Occipital lobe (tissue), 1 donor: ENCODE measurements at regions not wholly inside any gene's neighbourhood (a gene's known extent, or its start where the extent isn't known, plus 50 kb on each side); places are given as distances from the start of the nearest gene placed in this dataset.

Source experiments
- DNase-seq: peaks from one replicate; lab custom pipeline; 2025; lab: John Stamatoyannopoulos, UW

DNA sequence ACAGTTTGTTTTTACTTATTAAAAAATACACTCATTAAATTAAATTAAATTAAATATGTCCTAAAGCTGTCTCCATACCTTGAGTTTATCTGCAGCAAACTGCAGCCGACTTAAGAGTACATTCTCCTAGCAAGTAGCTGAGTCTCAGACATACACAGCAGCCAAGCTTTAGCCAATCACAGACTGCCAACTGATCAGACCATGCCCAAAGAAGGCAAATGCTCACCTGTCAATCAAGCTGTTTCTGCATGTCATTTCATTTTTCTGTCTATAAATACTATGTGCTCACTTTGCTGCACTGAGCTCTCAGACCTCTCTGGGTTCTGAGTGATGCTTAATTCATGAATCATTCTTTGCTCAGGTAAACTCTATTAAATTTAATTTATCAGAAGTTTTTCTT lies 280.9 kb upstream of the EPHA5 start:
- no peak for DNase-seq

DNA sequence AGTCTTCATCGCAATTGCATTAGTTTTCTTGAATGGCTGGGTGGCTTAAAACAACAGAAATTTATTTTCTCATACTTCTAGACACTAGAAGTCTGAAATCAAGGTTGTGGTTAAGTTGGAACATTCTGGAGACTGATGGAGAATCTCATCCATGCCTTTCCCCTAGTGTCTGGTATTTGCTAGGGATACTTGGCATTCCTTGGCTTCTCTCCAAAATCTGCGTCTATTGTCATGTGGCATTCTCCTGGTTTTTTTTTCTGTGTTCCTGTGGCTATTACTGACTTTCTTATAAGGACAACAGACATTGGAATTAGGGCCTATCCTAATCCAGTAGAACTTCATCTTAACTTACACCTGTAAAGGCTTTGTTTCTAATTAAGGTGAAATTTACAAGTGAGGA lies 272.8 kb upstream of the EPHA5 start:
- no peak for DNase-seq

DNA sequence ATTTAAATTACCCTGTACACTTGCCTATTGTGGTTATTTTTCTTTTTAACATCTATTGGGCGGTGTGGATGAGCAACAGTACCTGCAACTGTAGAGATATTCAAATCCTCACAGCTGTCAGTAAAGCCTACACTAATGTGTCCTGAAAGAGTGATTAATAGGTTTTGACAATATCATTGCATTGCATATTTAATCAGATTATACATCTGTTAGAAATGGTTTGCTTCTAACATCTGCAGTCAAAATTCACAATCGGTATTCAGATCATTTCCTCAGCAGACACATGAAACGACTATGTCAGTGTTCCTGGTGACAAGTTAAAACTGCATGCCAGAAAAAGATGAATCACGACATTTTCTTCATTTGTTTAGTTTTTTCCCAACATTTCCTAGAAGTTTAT lies 254.6 kb upstream of the EPHA5 start:
- no peak for DNase-seq

DNA sequence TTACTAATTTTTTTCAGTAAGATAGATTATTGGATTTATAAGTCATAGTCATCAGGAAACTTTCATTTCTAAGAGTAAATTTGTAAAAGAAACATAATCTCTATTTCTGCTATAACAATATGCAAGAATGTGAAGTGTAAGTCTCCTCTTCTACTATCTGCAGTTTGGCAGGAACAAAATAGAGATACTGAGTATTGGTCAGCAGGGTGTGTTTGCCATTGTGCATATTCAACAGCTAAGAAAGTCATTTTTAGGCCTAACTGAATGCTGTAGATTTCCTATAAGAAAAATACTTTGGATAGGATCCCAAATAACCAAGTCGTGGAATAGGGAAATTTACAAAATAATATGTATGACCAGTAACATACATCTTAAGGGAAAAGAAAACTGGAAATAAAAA lies 253.3 kb upstream of the EPHA5 start:
- no peak for DNase-seq

DNA sequence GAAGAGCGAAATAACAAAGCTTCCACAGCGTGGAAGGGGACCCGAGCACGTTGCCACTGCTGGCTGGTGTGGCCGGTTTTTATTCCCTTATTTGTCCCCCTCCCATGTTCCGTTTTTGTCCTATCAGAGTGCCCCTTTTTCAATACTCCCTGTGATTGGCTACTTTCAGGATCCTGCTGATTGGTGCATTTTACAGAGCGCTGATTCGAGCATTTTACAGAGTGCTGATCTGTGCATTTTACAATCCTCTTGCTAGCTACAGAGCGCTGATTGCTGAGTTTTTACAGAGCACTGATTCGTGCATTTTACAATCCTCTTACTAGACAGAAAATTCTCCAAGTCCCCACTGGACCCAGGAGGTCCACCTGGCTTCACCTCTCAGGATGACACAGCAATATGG lies 250.9 kb upstream of the EPHA5 start:
- DNase-seq, result no peak

DNA sequence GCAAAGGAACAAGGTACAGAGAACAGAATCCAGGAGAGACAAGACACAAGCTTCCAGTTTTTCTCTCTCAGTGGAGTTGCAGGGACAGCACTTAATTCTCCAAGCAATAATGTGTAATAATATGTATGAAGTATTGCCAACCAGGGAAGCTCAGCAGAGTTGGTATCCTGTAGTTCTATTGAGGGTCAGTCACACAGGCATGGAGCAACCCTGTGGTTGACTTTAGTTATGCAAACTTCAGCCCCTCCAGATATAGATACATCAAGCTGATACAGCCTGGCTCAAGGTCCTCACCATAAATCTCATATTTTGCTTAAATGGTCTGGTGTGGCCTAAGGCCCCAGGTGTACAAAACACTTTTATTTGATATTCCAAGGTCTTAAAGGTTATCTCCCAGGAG lies 248.6 kb upstream of the EPHA5 start:
- DNase-seq, result no peak

DNA sequence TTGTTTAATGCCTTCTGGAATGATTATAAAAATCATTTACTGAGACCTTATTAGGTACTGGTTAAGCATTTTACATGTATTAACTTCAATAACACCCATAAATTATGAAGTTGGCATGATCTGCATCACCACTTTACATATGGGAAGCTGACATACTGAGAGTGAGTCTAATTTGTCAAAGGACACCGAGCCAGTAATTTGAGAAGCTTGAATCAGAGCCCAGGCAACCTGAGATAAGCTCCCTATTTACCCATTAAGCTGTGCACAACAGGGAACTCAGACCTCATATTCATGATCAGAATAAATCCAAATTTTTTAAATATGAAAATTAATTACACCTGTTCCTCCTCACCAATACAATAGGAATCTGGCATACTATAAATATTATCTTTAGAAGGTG lies 247.9 kb upstream of the EPHA5 start:
- DNase-seq, result no peak

DNA sequence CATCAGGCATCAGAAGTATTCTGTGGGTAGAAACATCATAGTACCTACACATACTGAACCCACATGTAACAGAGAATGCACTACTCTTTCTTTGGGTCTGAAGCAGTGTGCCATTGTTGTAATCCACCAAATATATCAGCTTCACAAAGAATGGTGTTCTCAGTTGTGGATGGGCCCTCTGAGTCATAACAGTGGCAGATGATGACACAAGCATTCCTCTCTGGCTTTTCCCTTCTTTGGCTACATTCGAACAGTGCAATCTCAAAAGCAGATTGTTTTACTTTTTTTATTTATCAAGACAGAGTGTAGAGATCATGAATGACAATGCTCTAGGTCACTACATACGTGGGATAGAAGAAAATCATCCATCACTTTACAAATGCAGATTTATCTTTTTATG lies 247.2 kb upstream of the EPHA5 start:
- no peak for DNase-seq

DNA sequence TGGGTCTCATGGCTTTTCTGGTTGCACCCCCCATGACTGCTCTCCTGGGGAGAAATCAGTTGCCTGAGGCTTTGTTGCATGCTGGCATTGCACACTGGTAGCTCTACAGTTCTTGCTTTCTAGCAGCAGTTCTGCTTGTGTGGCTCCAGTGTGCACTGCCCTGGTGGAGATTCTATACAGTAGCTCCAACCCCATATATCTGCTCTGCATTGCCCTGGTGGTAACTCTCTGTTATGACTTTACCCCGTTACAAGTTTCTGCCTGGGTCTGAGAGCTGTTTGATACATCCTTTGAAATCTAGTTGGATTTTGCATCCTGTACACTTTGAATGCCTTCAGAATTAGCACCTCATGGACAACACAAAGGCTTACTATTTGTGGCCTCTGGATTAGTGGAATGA lies 241.4 kb upstream of the EPHA5 start:
- DNase-seq, result no peak

DNA sequence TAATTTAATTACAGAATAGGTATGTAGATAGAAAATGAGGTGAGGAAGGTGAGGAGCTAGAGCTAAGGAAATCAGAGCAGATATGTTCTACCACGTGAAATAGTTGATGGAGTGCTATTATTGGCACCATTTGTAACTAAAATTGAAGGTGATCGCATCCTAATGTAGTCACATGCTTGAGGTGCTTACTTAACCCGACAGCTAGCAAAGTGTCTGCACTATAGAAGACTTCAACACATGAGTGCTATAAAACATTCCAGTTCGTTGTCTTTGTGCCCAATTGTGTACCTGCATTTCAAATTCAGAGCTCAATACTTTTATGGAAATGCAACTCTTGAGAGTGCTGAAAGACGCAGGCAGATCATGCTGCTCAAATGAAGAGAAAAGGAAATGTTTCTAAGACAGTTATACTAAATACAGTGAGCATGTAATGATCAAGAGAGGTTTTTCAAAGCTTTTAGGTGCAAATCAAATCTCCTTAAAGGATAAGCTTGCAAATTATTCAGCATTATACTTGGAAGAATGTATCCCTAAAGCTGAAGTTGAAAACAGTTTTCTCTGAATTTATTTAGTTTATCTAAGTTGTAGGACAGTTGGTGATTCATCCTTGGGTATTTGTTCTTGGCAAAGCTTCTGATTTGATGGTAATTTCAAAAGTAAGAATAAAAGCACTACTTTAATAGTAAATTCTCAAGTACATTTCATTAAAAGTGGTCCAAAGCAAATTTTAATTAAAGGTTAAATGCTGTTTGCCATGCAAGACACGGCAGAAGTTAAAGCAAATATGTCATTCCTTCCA lies 223.9 kb upstream of the EPHA5 start:
- DNase-seq, result no peak

DNA sequence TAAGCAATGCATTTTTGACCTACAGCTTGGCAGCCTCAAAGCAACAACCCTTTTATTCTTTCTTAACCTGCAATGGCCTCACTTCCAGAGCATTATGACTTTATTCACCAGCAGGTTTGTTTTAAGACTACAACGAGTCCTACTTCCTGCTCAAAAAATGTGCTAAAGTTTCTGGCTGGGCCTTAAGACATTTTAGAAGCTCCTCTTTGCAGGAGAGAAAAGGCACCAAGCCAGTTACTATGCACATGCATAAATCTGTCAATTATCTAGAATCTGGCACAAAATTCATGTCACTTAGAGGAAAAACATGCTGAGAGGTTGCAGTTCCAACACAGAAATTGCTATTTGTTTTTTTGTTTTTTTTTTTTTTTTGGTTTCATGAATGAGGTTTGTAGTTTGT lies 223.0 kb upstream of the EPHA5 start:
- no peak for DNase-seq

DNA sequence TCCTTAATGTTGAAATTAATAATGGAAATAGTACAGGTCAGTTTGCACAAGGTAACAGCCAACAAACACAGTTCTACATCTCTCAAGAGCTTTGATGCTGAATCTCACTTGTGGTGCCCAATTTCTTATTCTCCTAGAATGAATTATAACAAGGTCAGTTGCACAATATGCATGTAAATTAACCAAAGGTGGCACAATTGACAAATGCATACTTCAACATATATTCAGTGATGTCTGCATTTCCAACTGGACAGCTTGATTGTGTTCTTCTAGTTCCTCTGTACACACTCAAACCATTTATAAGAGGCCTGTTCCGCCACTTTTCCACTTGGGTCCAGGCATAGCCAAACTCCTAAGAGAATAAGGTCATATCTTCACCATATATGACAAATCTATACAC lies 210.3 kb upstream of the EPHA5 start:
- no peak for DNase-seq

DNA sequence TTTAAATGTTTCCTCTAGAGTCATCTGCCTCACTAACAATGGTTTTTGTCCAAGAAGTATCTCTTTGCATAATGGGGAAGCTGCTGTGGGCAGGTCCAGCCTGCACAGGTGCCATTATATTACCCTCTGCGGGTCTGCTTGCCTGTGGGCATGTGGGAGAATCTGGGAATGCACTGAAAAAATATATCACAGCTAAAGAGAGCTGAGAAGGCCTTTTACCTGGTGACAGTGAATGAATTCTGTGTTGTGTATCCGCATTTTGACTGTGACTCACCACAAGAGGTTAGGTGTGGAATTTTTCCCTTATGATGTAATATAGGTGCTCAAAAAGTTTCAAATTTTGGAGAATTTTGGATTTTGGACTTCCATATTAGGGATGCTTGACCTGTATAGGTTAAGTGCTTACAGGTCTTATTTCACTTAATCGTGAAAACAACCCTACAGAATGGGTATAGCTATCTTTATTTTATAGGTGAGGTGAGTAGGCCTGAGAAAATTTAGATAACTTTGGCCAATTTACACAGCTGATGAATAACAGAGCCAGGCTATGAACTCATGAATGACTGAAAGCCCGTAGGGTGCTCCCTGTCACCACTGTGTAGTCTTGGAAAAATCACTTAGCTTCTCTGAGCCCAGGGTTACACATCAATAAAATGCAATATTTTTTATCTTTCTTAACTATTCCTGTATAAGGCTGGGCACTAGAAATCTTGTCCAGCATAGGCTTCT lies 198.0 kb upstream of the EPHA5 start:
- no peak for DNase-seq

DNA sequence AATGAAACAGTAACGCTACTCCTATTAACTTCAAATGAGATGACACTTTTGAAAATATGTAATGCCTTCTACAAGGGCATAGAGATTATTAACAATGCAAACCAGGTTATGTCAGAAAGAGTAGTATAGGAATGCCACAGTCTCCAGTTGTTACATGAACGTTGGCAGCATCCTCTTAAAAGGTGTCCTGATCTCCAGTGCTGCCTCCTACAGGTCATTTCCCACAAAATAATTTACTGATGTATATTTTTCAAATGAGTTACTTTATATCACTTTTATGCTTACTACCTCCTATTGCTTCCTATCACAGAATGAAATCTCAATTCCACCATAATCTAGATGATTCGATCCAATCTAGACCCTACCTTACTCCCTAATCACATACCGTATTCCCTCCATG lies 195.2 kb upstream of the EPHA5 start:
- DNase-seq, result no peak

DNA sequence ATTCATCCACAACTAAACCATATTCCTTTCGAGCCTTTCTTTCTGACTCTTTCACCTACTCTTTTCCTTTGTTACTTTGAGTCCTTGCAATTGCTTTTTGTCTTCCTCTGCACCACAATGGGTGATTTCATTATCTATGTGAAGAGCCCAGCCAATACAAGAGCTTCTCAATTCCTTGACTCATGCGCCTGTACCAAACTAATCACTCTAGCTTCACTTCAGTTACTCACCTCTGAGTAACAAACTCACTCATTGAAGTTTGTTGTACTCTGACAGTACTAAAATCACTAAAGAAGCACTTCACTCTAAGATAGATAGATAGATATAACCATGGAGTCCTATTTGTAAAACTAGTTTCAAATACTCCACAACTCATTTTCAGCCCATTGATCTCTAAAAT lies 191.7 kb upstream of the EPHA5 start:
- DNase-seq, result no peak

DNA sequence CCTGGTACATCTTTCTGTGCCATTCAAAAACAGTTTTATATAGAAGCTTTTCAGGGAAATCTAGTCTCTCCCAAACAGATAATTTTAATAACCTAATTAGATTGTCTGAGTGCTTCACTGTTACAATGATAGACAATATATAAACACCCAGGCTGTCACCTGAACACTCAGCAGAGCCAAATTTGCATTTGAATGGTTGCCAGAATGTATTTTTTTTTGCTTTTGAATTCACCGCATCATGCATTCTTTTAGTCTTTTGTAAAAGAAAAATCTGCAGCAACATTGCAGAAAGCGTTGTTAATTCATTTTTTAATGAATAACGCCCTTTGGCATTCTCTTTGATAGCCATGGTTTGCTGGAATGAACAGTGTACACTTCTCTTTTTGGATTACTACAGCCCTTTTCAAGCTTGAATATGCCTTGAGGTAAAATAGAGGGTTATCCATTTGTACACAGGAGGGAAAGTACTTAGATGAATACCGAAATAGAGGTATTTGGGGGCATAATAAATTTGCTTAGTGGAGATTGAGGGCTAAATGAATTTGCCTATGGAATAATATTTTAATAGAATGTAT lies 175.0 kb upstream of the EPHA5 start:
- no peak for DNase-seq

DNA sequence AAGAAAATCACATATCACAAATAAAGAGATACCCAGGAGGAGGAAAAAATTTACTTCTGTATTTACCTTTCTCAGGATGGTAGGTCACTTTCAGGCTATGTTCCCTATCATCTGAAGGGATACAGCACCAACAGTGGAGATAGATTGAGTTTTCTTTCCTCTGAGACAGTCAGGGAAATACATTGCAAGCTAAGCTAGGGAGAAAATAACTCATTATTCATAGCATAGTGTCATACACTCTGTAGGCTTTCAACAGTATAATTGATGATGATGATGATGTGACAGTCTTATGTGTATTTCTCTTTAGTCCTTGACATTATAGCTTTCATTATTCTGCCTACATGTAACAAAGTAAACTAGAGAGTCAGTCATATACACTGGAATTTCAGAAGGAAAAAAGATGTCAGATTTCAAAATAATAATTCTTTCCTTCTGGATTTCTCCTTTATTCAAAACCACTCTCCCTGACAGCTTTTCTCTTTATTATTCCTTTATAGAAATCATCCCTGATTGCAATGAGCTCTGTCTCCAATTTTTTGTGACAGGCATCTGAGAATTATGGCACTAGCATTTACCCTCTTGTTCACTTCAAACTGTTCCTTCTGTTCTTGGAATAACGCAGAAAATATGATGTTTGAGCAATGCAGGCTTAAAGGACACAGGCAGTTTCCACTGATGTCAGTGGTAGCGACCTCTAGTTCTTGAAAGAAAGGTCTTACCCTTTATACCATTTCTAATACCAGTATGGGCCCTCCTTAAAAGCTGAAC lies 169.1 kb upstream of the EPHA5 start:
- DNase-seq, result no peak

DNA sequence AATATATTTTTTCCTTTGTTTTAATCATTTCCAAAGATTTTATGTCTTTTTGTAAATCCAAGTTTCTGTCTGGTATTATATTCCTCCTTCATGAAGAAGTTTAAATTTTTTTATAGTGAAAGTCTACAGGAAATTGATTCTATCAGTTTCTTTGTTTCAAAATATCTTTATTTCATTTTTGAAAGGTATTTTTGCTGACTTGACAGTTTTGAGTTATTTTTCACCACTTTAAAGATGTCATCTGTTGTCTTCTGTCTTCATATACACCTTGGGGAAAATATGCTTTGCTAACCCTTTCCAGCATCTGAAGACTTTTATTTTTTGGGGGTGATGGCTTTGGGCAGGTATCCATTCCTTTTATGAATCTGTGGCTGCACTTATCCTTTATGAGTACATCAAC lies 164.4 kb upstream of the EPHA5 start:
- no peak for DNase-seq

DNA sequence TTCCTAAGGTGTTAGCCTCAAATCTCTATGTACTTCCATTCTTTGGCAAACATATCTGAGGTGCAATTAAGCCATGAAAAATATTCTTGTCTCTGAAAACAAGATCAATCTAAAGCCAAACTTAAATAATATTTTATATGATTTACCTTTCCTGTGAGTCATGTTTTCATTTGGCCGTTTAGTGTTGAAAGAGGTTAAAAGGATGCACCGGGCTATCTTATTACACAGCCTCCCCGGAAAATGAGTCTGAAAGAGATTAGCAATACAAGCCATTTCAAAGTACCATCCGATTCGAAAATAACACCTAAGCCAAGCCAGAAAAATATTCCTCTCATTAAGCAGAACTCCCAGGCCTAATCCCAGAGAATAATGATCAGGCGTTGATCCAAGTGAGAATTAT lies 161.5 kb upstream of the EPHA5 start:
- DNase-seq, result no peak

DNA sequence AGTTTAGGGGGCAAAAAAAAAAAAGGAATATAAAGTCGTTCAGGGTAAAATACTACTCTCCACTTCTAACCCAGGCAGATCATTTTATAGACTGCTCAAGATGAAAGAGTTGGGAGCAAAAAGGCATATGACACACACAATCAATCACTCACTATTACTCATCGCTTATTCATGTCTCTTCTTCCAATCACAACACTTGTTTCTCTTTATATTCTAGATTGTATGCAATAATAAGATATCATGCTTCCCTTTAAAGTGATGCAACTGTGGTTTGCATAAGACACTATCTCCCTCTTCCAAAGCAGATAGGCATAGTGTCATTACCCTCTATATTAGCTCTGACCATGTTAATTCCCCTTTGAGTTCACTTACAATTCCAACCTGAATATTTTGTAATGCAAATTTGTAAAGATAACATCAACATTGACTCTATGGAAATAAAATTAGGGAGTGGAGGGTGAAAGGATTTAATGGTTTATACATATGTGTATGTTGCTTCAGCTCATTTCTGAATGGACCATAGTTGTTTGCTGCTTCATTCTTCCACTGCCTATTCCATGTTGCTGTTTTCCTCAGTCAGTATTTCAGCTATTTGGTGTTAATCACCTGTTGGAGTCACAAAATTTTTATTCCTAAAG lies 154.9 kb upstream of the EPHA5 start:
- DNase-seq, result no peak

DNA sequence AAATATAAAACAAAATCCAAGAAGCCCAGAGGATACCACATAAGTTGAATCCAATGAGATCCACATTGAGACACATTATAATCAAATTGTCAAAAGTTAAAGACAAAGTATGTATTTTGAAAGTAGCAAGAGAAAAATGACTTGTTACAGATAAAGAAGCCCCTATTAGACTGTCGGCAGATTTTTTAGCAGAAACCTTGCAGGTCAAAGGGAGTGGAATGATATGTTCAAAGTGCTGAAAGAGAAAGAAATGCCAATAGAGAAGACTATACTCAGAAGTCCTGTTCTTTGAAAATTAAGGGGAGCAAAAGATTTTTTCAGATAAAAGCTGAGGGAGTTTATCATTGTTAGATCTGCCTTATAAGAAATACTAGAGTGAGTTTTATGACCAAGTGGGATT lies 148.9 kb upstream of the EPHA5 start:
- no peak for DNase-seq

DNA sequence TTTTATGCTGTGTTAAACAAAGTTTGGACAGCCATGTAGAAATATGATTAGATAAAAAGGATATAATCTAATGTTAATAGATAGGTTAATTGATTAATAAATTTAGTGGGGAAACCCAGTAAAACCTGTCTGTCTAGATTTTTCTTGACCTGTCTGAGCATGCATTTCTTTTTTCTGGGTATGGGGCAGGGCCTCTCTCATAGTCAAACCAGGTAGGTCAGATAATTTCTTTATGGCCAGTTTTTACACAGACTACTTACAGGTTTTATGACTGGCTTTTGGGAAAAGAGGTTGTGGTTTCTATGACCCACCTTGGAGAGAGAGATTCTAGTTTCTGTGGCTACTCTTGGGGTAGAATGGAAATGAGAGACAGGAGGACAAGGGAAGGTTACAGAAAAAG lies 135.6 kb upstream of the EPHA5 start:
- no peak for DNase-seq
